Stomach (tissue), 8 donors: ENCODE measurements at regions not wholly inside any gene's neighbourhood (a gene's known extent, or its start where the extent isn't known, plus 50 kb on each side); places are given as distances from the start of the nearest gene placed in this dataset.

Experiments
- DNase-seq, 2 donors: peaks; one replicate each; pipeline versions ENCODE4 v3.0.0 to v3.0.0-alpha.2; 2013 to 2019
- H3K27ac ChIP-seq, 5 donors: fragments of 200-600 bp in 4 of 5; sonication (generic) in 4 of 5; one replicate each; pipeline ENCODE4 v1.5.1; 2013 to 2019; ENCODE audit warnings: mild to moderate bottlenecking in 1 of 5, moderate library complexity in 1 of 5
- H3K27me3 ChIP-seq, 3 donors: fragments of 200-600 bp; sonication (generic); one replicate each; pipeline ENCODE4 v1.5.1; 2017 to 2019; ENCODE audit warnings: mixed run types in 1 of 3
- H3K36me3 ChIP-seq, 4 donors: fragments of 200-600 bp; sonication (generic); 1 replicate in 3 of 4; 2 replicates in 1 of 4; pipeline ENCODE4 v1.5.1; 2016 to 2019
- H3K4me1 ChIP-seq, 4 donors: fragments of 200-600 bp; sonication (generic); one replicate each; pipeline ENCODE4 v1.5.1; 2016 to 2019
- H3K4me3 ChIP-seq, 4 donors: fragments of 200-600 bp; sonication (generic) in 3 of 4; one replicate each; pipeline ENCODE4 v1.5.1; 2016 to 2019; ENCODE audit warnings: mild to moderate bottlenecking in 1 of 4
- H3K9me3 ChIP-seq, 4 donors: fragments of 200-600 bp; sonication (generic); one replicate each; pipeline ENCODE4 v1.5.1; 2016 to 2019
- EP300 ChIP-seq: sonication (generic); formaldehyde crosslinking; IDR thresholded peaks from one replicate; pipeline ENCODE4 v1.6.1; 2017; ENCODE audit warnings: antibody characterized with exemption
- POLR2A ChIP-seq, 4 donors: fragments of 450-650 bp; IDR thresholded peaks; one replicate each; pipeline ENCODE4 v1.6.1; 2016; ENCODE audit warnings: antibody characterized with exemption in 4 of 4, control low read depth in 2 of 4, mild to moderate bottlenecking in 1 of 4, moderate library complexity in 1 of 4
- POLR2AphosphoS5 ChIP-seq, 3 donors: sonication (generic); formaldehyde crosslinking; IDR thresholded peaks; one replicate each; pipeline ENCODE4 v1.6.1; 2016; ENCODE audit warnings: antibody characterized with exemption in 3 of 3
- WGBS, 5 donors: extraction: QIAGEN DNeasy Blood & Tissue Kit in 3 of 5; methylation state at CpG; one replicate each; pipeline versions ENCODE4 v1.1.5 to v1.1.7; 2013 to 2018; 5-methylcytosine and 5-hydroxymethylcytosine counted together
- intact Hi-C: fragments of 100-400 bp; cut with DNase I; formaldehyde crosslinking; loops from one replicate; pipeline ENCODE4 v1.15.1; 2023; ENCODE audit warnings: low total_unique reads
- TF ChIP-seq, protein P1 (sequence below), 7 experiments: fragments of 450-650 bp in 4 of 7; fragments of 200-600 bp in 3 of 7; sonication (generic) in 3 of 7; IDR thresholded peaks; one replicate each; pipeline ENCODE4 v1.5.1; 2016 to 2019; ENCODE audit warnings: antibody characterized with exemption in 7 of 7, control low read depth in 2 of 7, mild to moderate bottlenecking in 1 of 7
- donor health status: healthy with polysubstance abuse.
- donor health status: Bipolar disorder and iron deficiency.
- donor health status: healthy.

DNA sequence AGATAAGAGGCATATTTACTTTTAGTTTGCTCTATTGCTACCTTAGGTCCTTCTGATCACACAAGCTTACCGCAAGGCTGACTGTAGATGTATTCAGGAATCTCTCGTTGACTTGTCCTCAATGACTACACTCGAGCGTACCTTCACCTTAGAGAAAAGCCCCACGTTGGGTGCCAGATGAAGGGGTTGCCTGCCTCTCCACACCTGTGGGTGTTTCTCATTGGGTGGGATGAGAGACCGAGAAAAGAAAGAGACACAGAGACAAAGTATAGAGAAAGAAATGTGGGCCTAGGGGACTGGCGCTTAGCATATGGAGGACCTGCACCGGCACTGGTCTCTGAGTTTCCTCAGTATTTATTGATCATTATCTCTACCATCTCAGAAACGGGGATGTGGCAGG lies 51.8 kb downstream of the ASCL4 start:
- H3K4me3 ChIP-seq: no peak overlapping the region
- H3K27me3 ChIP-seq: peaks cover 0 to 6% (median 0%) of the 10 kb centered on the region in 3 donors
- H3K27ac ChIP-seq: no peak overlapping the region
- intact Hi-C loops: no loop called here
- H3K36me3 ChIP-seq: no peaks in the 10 kb centered on the region
- TF ChIP-seq, protein P1, sequence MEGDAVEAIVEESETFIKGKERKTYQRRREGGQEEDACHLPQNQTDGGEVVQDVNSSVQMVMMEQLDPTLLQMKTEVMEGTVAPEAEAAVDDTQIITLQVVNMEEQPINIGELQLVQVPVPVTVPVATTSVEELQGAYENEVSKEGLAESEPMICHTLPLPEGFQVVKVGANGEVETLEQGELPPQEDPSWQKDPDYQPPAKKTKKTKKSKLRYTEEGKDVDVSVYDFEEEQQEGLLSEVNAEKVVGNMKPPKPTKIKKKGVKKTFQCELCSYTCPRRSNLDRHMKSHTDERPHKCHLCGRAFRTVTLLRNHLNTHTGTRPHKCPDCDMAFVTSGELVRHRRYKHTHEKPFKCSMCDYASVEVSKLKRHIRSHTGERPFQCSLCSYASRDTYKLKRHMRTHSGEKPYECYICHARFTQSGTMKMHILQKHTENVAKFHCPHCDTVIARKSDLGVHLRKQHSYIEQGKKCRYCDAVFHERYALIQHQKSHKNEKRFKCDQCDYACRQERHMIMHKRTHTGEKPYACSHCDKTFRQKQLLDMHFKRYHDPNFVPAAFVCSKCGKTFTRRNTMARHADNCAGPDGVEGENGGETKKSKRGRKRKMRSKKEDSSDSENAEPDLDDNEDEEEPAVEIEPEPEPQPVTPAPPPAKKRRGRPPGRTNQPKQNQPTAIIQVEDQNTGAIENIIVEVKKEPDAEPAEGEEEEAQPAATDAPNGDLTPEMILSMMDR (IDR thresholded peaks at IDR 0.05): no peak
- TF ChIP-seq POLR2AphosphoS5 (IDR thresholded peaks at IDR 0.05) (no peak), EP300 (no peak), POLR2A (IDR thresholded peaks at IDR 0.05) (no peak)
- DNase-seq: no peak
- 75 to 92% (median 89%) methylated on average over 9 of the region's 9 CpGs for WGBS, 5 donors
- peaks cover 13 to 41% (median 38%) of the 10 kb centered on the region in 4 donors for H3K9me3 ChIP-seq
- no peaks in the 10 kb centered on the region for H3K4me1 ChIP-seq

DNA sequence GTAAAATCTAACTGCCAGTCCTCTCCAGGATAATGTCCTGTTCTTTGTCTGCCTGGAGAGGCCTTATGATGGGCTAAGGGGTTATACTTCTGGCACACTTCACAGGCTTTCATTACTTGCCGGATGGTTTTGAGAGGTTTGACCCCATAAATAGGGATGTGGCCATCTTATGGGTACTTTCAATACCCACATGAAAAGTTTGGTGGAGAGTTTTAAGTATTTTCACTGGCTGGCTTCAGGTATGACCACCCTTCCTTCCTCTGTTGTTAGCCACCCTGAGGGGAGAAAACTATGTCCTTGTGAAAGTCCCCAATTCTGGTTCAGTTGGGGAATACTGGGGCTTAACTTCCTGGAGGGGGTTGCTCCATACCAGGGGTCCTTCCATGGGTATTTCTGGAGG lies 54.8 kb downstream of the ASCL4 start:
- Histone ChIP-seq H3K36me3 (no peaks in the 10 kb centered on the region), H3K9me3 (peaks cover 13 to 40% (median 38%) of the 10 kb centered on the region in 4 donors), H3K4me3 (no peak overlapping the region), H3K4me1 (no peaks in the 10 kb centered on the region), H3K27me3 (peaks cover 0 to 11% (median 0%) of the 10 kb centered on the region in 3 donors), H3K27ac (no peak overlapping the region)
- no peak for DNase-seq
- 50 to 97% (median 88%) methylated on average over 1 of the region's 1 CpG for WGBS, 5 donors
- TF ChIP-seq POLR2A (IDR thresholded peaks at IDR 0.05) (no peak), POLR2AphosphoS5 (IDR thresholded peaks at IDR 0.05) (no peak), EP300 (no peak)
- TF ChIP-seq, protein P1 (IDR thresholded peaks at IDR 0.05): no peak
- intact Hi-C loops: no loop called here

DNA sequence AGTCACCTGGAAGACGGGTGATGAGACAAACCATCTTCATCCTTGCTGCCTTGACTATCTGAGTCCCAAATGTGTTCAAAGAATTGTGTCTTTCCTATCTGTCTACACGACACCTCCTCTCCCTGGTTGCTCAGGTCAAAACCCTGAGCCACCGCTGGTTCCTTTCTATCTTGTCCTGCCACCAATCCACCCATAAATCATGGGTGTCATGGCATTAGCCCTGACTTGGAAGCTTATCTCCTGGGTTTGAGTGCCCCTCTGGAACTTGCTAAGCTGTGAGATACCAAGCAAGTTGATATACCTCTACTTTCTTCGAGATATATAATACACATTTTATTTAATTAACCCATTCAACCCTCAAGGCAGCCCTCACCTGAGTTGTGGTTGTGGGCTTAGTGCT lies 57.9 kb downstream of the ASCL4 start:
- TF ChIP-seq EP300 (no peak), POLR2AphosphoS5 (IDR thresholded peaks at IDR 0.05) (no peak), POLR2A (IDR thresholded peaks at IDR 0.05) (no peak)
- TF ChIP-seq, protein P1 (IDR thresholded peaks at IDR 0.05): no peak
- H3K9me3 ChIP-seq: peaks cover under 1 to 8% (median 7%) of the 10 kb centered on the region in 4 donors
- no peak overlapping the region for H3K4me3 ChIP-seq
- no peaks in the 10 kb centered on the region for H3K4me1 ChIP-seq
- no peak for DNase-seq
- intact Hi-C loops: no loop called here
- no peaks in the 10 kb centered on the region for H3K36me3 ChIP-seq
- 51 to 59% (median 56%) methylated on average over 4 of the region's 4 CpGs for WGBS, 5 donors
- no peak overlapping the region for H3K27ac ChIP-seq
- peaks cover 0 to 15% (median 0%) of the 10 kb centered on the region in 3 donors for H3K27me3 ChIP-seq

DNA sequence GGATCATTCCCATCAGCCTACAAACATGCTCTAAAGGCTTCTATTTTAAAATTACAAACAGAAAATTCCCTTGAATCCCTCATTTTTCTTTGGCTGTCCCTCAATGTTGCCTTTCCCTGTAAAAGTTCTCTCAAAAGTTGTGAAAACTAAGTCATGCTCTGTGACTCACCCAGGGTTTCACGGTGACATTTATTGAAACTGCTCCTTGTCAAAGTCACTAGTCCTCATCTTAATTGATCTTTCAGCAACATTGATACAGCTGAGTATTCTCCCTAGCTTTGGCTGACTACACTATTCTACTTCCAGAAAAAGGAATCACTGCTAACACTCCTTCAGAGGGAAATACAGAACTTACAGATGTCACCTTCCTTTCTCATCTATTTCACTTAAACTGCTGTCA lies 65.7 kb downstream of the ASCL4 start:
- no peak for TF ChIP-seq POLR2AphosphoS5 (IDR thresholded peaks at IDR 0.05)
- TF ChIP-seq POLR2A (IDR thresholded peaks at IDR 0.05): no peak
- TF ChIP-seq EP300: no peak
- 38 to 47% (median 44%) methylated on average over 1 of the region's 1 CpG for WGBS, 5 donors
- H3K9me3 ChIP-seq: no peaks in the 10 kb centered on the region
- no peak overlapping the region for H3K27ac ChIP-seq
- H3K4me1 ChIP-seq: peaks cover 15 to 25% (median 24%) of the 10 kb centered on the region in 4 donors
- H3K4me3 ChIP-seq: no peak overlapping the region
- intact Hi-C loops: no loop called here
- peaks cover 3 to 51% (median 26%) of the 10 kb centered on the region in 3 donors for H3K27me3 ChIP-seq
- no peaks in the 10 kb centered on the region for H3K36me3 ChIP-seq
- no peak for DNase-seq
